GM12878 (cell line): ENCODE measurements at regions not wholly inside any gene's neighbourhood (a gene's known extent, or its start where the extent isn't known, plus 50 kb on each side); places are given as distances from the start of the nearest gene placed in this dataset.

ENCODE experiments used
- ATAC-seq: fragments of 200-7000 bp; cut with Tn5 transposase; 3 replicates; pipeline ENCODE4 v1.9.1; 2020; ENCODE audit warnings: mild to moderate bottlenecking, moderate library complexity
- BruUV-seq: library from RNA; stranded (reverse); fragments of 400-500 nt; replicated peaks from 2 replicates; lab custom pipeline; 2021; lab: Mats Ljungman, UMichigan
- CTCF ChIA-PET: fragments of 300-600 bp; sonication (Branson Sonifier 250); formaldehyde crosslinking; extraction: SDS; loops from one replicate; lab custom pipeline; 2021; ENCODE audit warnings: inconsistent platforms; lab: Yijun Ruan, JAX
- POLR2A ChIA-PET: fragments of 350-600 bp; formaldehyde crosslinking; extraction: SDS; loops from one replicate; lab custom pipeline; 2021; ENCODE audit warnings: inconsistent platforms; lab: Charles Lee
- RAD21 ChIA-PET: fragments of 300-600 bp; sonication (Branson Sonifier 250); formaldehyde crosslinking; loops from one replicate; lab custom pipeline; 2023; ENCODE audit warnings: antibody characterized with exemption; ENCODE audit not compliant: unreplicated experiment; lab: Charles Lee
- SMC1A ChIA-PET: fragments of 300-600 bp; sonication (Branson Sonifier 250); formaldehyde crosslinking; loops from one replicate; lab custom pipeline; 2023; ENCODE audit not compliant: unreplicated experiment, uncharacterized antibody; lab: Charles Lee
- DNase-seq: peaks from one replicate; pipeline ENCODE4 v3.0.0-alpha.2; 2011; ENCODE audit warnings: low read depth, low spot score
- FAIRE-seq: peaks from 3 replicates; lab custom pipeline; 2011; peaks lifted over from hg19 to GRCh38; lab: Jason Lieb, UNC
- H2AFZ ChIP-seq: 2 replicates; pipeline ENCODE4 v1.6.0; 2011; ENCODE audit warnings: low read depth, low read length, control low read depth; ENCODE audit not compliant: control insufficient read depth
- H3K27ac ChIP-seq: 2 replicates; pipeline ENCODE4 v1.5.1; 2011; ENCODE audit warnings: control low read depth; ENCODE audit not compliant: control insufficient read depth, insufficient read depth
- H3K27me3 ChIP-seq, 2 experiments: replicated peaks in 1 of 2; 2 replicates each; pipeline versions ENCODE4 v1.6.0 to v1.6.1; 2011; ENCODE audit warnings: low read length in 1 of 2; ENCODE audit not compliant: control insufficient read depth in 2 of 2, insufficient read depth in 2 of 2
- H3K36me3 ChIP-seq, 2 experiments: 2 replicates each; pipeline ENCODE4 v1.5.1; 2011; ENCODE audit warnings: low read length in 1 of 2; ENCODE audit not compliant: control insufficient read depth in 2 of 2, insufficient read depth in 2 of 2
- H3K4me1 ChIP-seq: 2 replicates; pipeline ENCODE4 v1.6.1; 2011; ENCODE audit warnings: mild to moderate bottlenecking, low read length, moderate library complexity, mixed read lengths; ENCODE audit not compliant: control insufficient read depth, insufficient read depth
- H3K4me2 ChIP-seq: 2 replicates; pipeline ENCODE4 v1.6.0; 2011; ENCODE audit warnings: control low read depth; ENCODE audit not compliant: control insufficient read depth, insufficient read depth
- H3K4me3 ChIP-seq: fragments of 200-600 bp; sonication (generic); 2 replicates; pipeline ENCODE4 v1.5.1; 2016
- H3K79me2 ChIP-seq: 2 replicates; pipeline ENCODE4 v1.6.0; 2011; ENCODE audit warnings: low read length; ENCODE audit not compliant: control insufficient read depth, insufficient read depth
- H3K9ac ChIP-seq: 2 replicates; pipeline ENCODE4 v1.8.0; 2011; ENCODE audit warnings: low read length, control low read depth, mixed read lengths; ENCODE audit not compliant: control insufficient read depth, insufficient read depth
- H3K9me3 ChIP-seq: replicated peaks from 3 replicates; pipeline ENCODE4 v1.5.1; 2011; ENCODE audit warnings: mild to moderate bottlenecking, low read length; ENCODE audit not compliant: control insufficient read depth, insufficient read depth
- H4K20me1 ChIP-seq: 2 replicates; pipeline ENCODE4 v1.6.0; 2011; ENCODE audit not compliant: control insufficient read depth, insufficient read depth
- BHLHE40 ChIP-seq, 2 experiments: fragments of 450-650 bp in 1 of 2; IDR thresholded peaks; 2 replicates each; pipeline ENCODE4 v1.6.1; 2011 to 2017; ENCODE audit warnings: low read depth in 2 of 2, borderline replicate concordance in 1 of 2, improper control_type of control experiment in 1 of 2, low read length in 1 of 2, mild to moderate bottlenecking in 1 of 2
- BMI1 ChIP-seq: fragments of 450-650 bp; IDR thresholded peaks from 2 replicates; pipeline ENCODE4 v1.6.1; 2016; ENCODE audit warnings: mild to moderate bottlenecking, moderate library complexity, borderline replicate concordance
- CBX3 ChIP-seq: fragments of 200-600 bp; sonication (generic); IDR thresholded peaks from 2 replicates; pipeline ENCODE4 v1.6.1; 2016; ENCODE audit warnings: low read depth, borderline replicate concordance
- CBX5 ChIP-seq: sonication (generic); IDR thresholded peaks from 2 replicates; pipeline ENCODE4 v1.6.1; 2016; ENCODE audit warnings: low read depth, moderate library complexity, mild to moderate bottlenecking, inconsistent platforms
- CHD4 ChIP-seq: fragments of 200-600 bp; sonication (generic); IDR thresholded peaks from 2 replicates; pipeline ENCODE4 v1.6.1; 2016; ENCODE audit warnings: mild to moderate bottlenecking
- CREM ChIP-seq: IDR thresholded peaks from 2 replicates; pipeline ENCODE4 v1.6.1; 2014; ENCODE audit warnings: antibody characterized with exemption, low read depth
- EED ChIP-seq: sonication (generic); IDR thresholded peaks from 2 replicates; pipeline ENCODE4 v1.6.1; 2016; ENCODE audit warnings: antibody characterized with exemption, low read depth
- MEF2B ChIP-seq: fragments of 450-650 bp; IDR thresholded peaks from 2 replicates; pipeline ENCODE4 v1.6.1; 2018; ENCODE audit warnings: mild to moderate bottlenecking, moderate library complexity; ENCODE audit not compliant: partially characterized antibody, poor library complexity, severe bottlenecking
- MYB ChIP-seq: fragments of 150-350 bp; IDR thresholded peaks from 2 replicates; pipeline ENCODE4 v1.6.1; 2014; ENCODE audit warnings: mild to moderate bottlenecking, low read depth, low read length, borderline replicate concordance
- NR2F1 ChIP-seq: fragments of 450-650 bp; conservative IDR thresholded peaks from 2 replicates; pipeline ENCODE4 v1.6.1; 2017; ENCODE audit warnings: mild to moderate bottlenecking
- RBBP5 ChIP-seq: fragments of 200-600 bp; sonication (generic); conservative IDR thresholded peaks from 2 replicates; pipeline ENCODE4 v1.6.1; 2016
- SPI1 ChIP-seq: IDR thresholded peaks from 2 replicates; pipeline ENCODE4 v1.6.1; 2011; ENCODE audit warnings: low read depth, mild to moderate bottlenecking, low read length, moderate library complexity, borderline replicate concordance; ENCODE audit not compliant: insufficient read depth
- STAT3 ChIP-seq: IDR thresholded peaks from 2 replicates; pipeline ENCODE4 v1.6.1; 2011; ENCODE audit warnings: low read depth, low read length, improper control_type of control experiment
- SUZ12 ChIP-seq: fragments of 200-600 bp; sonication (generic); IDR thresholded peaks from one replicate; pipeline ENCODE4 v1.6.1; 2018; ENCODE audit warnings: antibody characterized with exemption, mild to moderate bottlenecking; ENCODE audit not compliant: unreplicated experiment
- ZNF274 ChIP-seq: IDR thresholded peaks from one replicate; pipeline ENCODE4 v1.8.0; 2011; ENCODE audit not compliant: insufficient read length, insufficient read depth
- ZZZ3 ChIP-seq: IDR thresholded peaks from 2 replicates; pipeline ENCODE4 v1.6.1; 2011; ENCODE audit warnings: low read depth; ENCODE audit not compliant: control insufficient read depth, insufficient read length
- WGBS: methylation state at CpG from one replicate; pipeline ENCODE4 v1.1.6; 2016; ENCODE audit warnings: low lambda C conversion rate; ENCODE audit not compliant: insufficient replicate concordance, insufficient coverage; ENCODE audit errors: missing lambda C conversion rate; 5-methylcytosine and 5-hydroxymethylcytosine counted together
- in situ Hi-C: fragments of 300-500 bp; cut with MboI; formaldehyde crosslinking; loops from 9 replicates; pipeline ENCODE4 v1.14.3; 2018; ENCODE audit warnings: mixed read lengths
- intact Hi-C: fragments of 100-400 bp; cut with micrococcal nuclease; formaldehyde crosslinking; loops from one replicate; pipeline ENCODE4 v1.14.2; 2022; ENCODE audit not compliant: unreplicated experiment
- TF ChIP-seq, protein P1 (sequence below): IDR thresholded peaks from 2 replicates; pipeline ENCODE4 v1.6.1; 2011; ENCODE audit warnings: low read depth, low read length, improper control_type of control experiment, borderline replicate concordance

DNA sequence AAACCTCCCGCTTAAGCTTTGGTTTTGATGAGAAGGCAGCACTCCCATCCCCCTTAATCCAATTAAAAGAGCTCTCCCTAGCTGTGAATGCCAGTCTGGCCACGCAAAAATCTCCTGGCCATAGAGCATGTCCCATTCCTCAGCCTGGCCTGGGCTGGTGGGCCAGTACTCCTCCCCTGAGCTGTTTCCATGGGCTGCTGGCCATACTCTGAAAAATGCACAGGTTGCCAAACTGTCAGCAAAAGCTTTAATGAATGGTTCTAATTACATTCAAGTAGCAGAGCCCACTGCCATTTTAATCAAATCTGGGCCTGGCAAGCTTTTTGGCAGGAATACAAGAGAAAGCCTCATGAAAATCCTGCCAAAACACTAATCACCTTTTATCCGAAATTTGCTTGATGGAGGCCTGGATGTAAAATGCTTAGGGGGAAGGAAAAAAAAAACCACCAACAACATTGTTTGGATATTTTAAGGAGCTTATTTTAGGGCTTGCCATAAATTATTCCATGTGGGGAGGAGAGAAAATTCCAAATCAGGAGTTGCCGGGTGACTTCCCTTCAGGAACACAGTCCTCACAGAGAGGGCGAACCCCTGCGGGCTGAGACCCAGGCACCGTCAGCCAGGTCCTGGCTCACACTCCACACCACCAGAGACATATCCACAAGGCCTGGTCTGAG, 243.3 kb downstream of the SEC61B start:
- TF ChIP-seq CREM (no peak), CBX3 (no peak), BHLHE40 (IDR thresholded peaks at IDR 0.05; ENCODE audit: borderline replicate concordance in 1 of 2, low read depth in 2 of 2, low read length in 1 of 2) (no peak), CBX5 (no peak), EED (no peak), NR2F1 (no peak)
- Histone ChIP-seq H3K4me2 (no peak overlapping the region), H3K36me3 (no peaks in the 10 kb centered on the region), H3K79me2 (no peaks in the 10 kb centered on the region), H3K4me1 (no peaks in the 10 kb centered on the region), H3K9ac (no peak overlapping the region), H3K9me3 (no peaks in the 10 kb centered on the region), H3K27ac (no peak overlapping the region), H2AFZ (no peak overlapping the region), H3K27me3 (no peaks in the 10 kb centered on the region), H4K20me1 (no peaks in the 10 kb centered on the region), H3K4me3 (no peak overlapping the region)
- FAIRE-seq, result no peak
- ChIA-PET RAD21 (interaction anchor here (1.1 to 1.6 kb wide), 2 partner anchors 14 to 130 kb away, joined by 3 read pairs; no protein-coding TSS in a partner anchor), SMC1A (interaction anchor here (2.1 kb wide), 1 partner anchor 9 kb away, joined by 6 read pairs; no protein-coding TSS in a partner anchor), POLR2A (no interaction called here), CTCF (interaction anchor here (0.6 kb wide), 1 partner anchor 122 kb away, joined by 3 read pairs; no protein-coding TSS in a partner anchor)
- no peak for DNase-seq
- BruUV-seq, result no TSS peak
- WGBS, result 62% methylated on average over 7 of the region's 7 CpGs
- intact Hi-C loops (no loop called here), in situ Hi-C loops (no loop called here)
- ATAC-seq, result no peak

DNA sequence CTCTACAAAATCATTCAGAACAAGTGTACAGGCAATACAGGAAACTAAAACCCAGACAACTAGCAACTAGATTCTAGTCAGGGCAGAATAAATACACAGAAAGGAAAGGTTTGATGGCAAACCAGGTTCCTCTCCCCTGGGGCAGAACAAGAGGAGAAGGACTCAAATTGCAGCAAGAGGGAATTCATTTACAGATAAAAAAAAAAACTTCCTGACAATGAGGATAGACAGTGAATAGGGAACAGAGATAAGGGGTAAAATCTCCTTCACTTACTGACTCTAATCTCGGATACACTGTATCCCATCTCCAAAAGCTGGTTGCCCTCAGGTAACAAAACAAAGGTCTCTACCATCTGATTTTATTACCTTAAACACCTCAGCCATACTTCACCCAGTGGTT, 244.0 kb downstream of the SEC61B start:
- in situ Hi-C loops, result no loop called here
- ChIA-PET RAD21 (interaction anchor here (1.1 to 1.6 kb wide), 2 partner anchors 15 to 130 kb away, joined by 3 read pairs; no protein-coding TSS in a partner anchor), SMC1A (interaction anchor here (2.1 kb wide), 1 partner anchor 9 kb away, joined by 6 read pairs; no protein-coding TSS in a partner anchor), POLR2A (no interaction called here), CTCF (no interaction called here)
- H3K9ac ChIP-seq, result no peak overlapping the region
- no peaks in the 10 kb centered on the region for H3K9me3 ChIP-seq
- no peak for ATAC-seq
- no peaks in the 10 kb centered on the region for H3K27me3 ChIP-seq
- no peak for FAIRE-seq
- no peaks in the 10 kb centered on the region for H3K36me3 ChIP-seq
- H3K79me2 ChIP-seq, result no peaks in the 10 kb centered on the region
- H3K4me1 ChIP-seq, result no peaks in the 10 kb centered on the region
- intact Hi-C loops, result no loop called here
- no peaks in the 10 kb centered on the region for H4K20me1 ChIP-seq
- H3K4me3 ChIP-seq, result no peak overlapping the region
- no peak overlapping the region for H3K4me2 ChIP-seq
- DNase-seq, result no peak
- no peak overlapping the region for H3K27ac ChIP-seq
- H2AFZ ChIP-seq, result no peak overlapping the region
- 0% methylated on average over 1 of the region's 1 CpG for WGBS
- BruUV-seq, result no TSS peak
- no peak for TF ChIP-seq ZNF274
- no peak for TF ChIP-seq BMI1
- no peak for TF ChIP-seq STAT3
- no peak for TF ChIP-seq SPI1
- TF ChIP-seq ZZZ3, result no peak
- no peak for TF ChIP-seq RBBP5
- TF ChIP-seq, protein P1, sequence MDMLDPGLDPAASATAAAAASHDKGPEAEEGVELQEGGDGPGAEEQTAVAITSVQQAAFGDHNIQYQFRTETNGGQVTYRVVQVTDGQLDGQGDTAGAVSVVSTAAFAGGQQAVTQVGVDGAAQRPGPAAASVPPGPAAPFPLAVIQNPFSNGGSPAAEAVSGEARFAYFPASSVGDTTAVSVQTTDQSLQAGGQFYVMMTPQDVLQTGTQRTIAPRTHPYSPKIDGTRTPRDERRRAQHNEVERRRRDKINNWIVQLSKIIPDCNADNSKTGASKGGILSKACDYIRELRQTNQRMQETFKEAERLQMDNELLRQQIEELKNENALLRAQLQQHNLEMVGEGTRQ, result no peak
- no peak for TF ChIP-seq NR2F1
- TF ChIP-seq MEF2B, result no peak
- no peak for TF ChIP-seq CHD4
- no peak for TF ChIP-seq SUZ12
- no peak for TF ChIP-seq MYB
